A549 (cell line): ENCODE measurements at regions not wholly inside any gene's neighbourhood (a gene's known extent, or its start where the extent isn't known, plus 50 kb on each side); places are given as distances from the start of the nearest gene placed in this dataset.

Experiments used
- CHD2 ChIP-seq: fragments of 150-350 bp; IDR thresholded peaks from 2 replicates; pipeline ENCODE4 v1.6.1; 2014; ENCODE audit warnings: low read length; ENCODE audit not compliant: partially characterized antibody
- CTCF ChIP-seq: fragments of >200 bp; sonication (Bioruptor Twin); formaldehyde crosslinking; IDR thresholded peaks from 3 replicates; pipeline ENCODE4 v1.5.1; 2016
- EP300 ChIP-seq, 2 experiments: fragments of >200 bp; sonication (Bioruptor Twin); formaldehyde crosslinking; IDR thresholded peaks; 2 replicates in 1 of 2; 3 replicates in 1 of 2; pipeline ENCODE4 v1.6.1; 2016 to 2017
- HMGXB4 ChIP-seq: fragments of 250-450 bp; sonication (Bioruptor Pico); IDR thresholded peaks from 2 replicates; pipeline ENCODE4 v1.5.0; 2021; ENCODE audit warnings: mild to moderate bottlenecking, moderate library complexity, borderline replicate concordance
- HOXB5 ChIP-seq: fragments of 250-450 bp; sonication (Bioruptor Pico); IDR thresholded peaks from 2 replicates; pipeline ENCODE4 v1.5.0; 2020; ENCODE audit warnings: mild to moderate bottlenecking, moderate library complexity
- KDM5A ChIP-seq: fragments of 200-600 bp; sonication (generic); IDR thresholded peaks from 2 replicates; pipeline ENCODE4 v1.6.1; 2016; ENCODE audit warnings: antibody characterized with exemption, mild to moderate bottlenecking
- MAX ChIP-seq: IDR thresholded peaks from 2 replicates; pipeline ENCODE4 v1.6.1; 2012
- MYC ChIP-seq: IDR thresholded peaks from 2 replicates; pipeline ENCODE4 v1.6.1; 2012; ENCODE audit warnings: mild to moderate bottlenecking, inconsistent platforms, low read length, improper control_type of control experiment, borderline replicate concordance
- POLR2A ChIP-seq: IDR thresholded peaks from 2 replicates; pipeline ENCODE4 v1.6.1; 2012; ENCODE audit warnings: mild to moderate bottlenecking, low read length
- RCOR1 ChIP-seq: fragments of 150-350 bp; IDR thresholded peaks from 2 replicates; pipeline ENCODE4 v1.6.1; 2014; ENCODE audit warnings: antibody characterized with exemption, low read length, low read depth

GRCh38 chr2:19435815-19436214 is 77.4 kb upstream of the OSR1 start:
- TF ChIP-seq CTCF (no peak), POLR2A (no peak), HMGXB4 (CRISPR knock-in tag) (no peak), MAX (no peak), CHD2 (no peak), EP300 (IDR thresholded peaks at IDR 0.05) (no peak), MYC (no peak), HOXB5 (CRISPR knock-in tag) (no peak), KDM5A (no peak), RCOR1 (no peak)
